GM03348 (cell line): ENCODE measurements at regions not wholly inside any gene's neighbourhood (a gene's known extent, or its start where the extent isn't known, plus 50 kb on each side); places are given as distances from the start of the nearest gene placed in this dataset.

Source experiments
- DNase-seq: peaks from one replicate; pipeline ENCODE4 v3.0.0; 2012; ENCODE audit warnings: low spot score

DNA sequence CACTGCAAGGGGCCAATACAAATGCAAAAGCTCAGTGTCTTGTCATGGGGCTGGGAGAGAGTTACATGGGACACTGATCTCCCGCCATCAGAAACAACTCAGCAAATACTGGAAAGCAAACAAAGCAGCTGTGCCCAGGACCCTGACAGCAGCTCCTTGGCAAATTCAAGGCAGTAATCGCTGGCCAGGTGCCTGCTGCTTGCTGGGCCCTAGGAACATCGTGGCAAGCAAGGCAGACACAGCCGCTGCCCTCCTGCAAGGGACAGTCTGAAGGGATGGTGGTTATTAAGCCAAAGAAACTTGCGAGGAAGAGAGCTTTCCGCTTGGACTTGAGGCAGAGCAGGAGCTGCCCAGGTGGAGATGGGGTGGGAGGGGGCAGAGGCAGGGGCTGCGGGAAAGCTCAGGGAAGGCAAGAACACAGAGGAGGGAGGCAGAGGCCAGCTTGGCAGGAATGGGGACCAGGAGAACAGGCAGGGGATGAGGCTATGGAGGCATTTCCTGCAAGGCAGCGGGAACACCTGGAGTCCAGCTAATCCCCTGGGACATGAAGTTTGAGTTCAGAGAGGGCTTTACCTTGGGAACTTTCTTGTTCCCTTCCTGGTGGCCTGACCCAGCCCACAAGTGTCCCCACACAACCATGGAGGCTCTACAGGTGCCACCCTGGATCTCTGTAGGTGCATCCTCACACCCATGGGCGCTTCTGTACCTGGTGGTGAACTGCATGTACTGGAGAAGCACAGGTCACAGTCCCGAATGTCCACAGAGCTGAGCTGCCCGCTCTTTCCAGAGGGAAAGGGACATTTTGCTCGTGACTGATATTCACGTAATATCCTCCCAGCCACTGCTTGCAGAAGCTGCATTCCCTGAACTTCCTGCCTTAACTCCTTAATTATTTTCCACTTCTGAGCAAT is 78.7 kb upstream of the ATP2B2 start:
- DNase-seq = no peak

DNA sequence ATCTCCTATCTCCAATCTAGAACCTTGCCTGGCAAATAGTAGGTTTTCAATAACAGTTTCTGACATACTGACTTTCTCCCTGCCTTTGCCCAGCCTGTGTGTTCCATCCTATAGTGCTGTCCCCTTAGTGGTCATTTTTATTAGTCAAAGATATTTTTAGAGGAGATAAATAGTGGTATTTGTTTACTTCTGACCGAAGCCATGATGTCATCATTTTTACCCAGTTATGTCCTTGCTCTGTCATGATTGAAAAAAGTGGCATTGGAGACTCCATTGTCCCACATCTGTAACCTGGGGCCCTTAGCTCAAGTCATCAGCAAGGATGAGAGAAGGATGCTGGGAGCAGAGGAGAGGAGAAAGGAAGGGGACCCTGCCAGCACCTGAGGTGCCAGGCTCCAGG is 80.6 kb upstream of the ATP2B2 start:
- DNase-seq = no peak

DNA sequence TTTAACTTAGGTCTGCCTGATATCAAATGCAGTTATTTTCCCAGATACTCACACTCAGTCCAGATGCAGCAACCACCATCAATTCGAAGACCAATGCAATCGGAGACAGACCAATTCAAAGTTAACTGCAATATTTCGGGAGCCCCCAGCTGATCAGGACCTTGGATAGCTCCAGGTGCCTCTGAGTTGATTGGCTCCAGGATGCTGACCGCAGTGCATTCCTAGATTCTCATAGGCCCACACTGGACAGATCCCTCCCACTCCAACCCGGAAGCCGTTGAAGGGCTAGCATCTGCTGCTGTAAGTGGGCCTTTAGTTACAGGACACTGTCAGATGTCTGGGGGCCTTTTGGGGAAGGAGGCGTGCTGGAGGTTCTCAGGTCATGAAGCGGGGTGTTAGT is 89.5 kb upstream of the ATP2B2 start:
- peak; percentile 69 for DNase-seq

DNA sequence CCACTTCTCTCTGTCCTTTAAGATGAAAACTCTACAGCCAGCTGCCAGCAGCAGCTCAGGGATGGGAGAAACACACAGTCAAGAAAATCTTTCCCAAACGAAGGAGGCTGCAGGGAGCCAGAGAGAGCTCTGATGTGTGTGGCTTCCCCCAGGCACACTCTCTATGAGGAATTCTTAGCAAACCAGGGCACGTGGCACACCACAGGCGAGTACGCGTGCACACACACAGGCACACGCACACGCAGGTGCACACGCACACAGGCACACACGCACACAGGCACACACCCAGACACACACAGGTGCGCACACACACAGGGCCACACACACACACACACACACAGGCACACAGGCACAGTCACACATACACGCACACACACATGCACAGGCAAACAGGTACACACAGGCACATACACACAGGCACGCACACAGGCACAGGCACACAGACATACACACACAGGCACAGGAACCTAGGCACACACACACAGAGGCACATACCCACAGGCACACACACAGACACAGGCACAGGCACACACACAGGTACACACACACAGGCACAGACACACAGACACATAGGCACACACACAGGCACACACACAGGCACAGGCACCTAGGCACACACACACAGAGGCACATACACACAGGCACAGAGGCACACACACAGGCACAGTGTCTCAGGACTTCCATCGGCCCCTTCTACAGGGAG is 91.5 kb upstream of the ATP2B2 start:
- no peak for DNase-seq

DNA sequence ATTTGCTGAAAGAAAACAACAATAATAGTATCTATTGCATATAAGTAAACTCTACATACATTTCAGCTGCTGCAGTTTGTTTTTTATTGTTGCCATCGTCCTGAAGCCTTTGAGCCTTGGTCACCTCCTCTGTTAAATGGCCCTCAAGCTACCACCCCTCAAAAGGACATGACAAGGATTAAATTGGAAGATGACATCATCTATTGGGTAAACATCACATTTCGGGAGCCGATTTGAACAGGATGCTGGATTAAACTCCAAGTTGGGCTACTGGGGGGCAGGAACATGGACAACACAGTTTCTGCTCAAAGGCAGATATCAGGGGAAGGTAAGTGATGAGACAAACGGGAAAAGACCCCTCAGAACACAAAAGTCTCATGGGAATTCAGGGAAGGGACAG is 92.3 kb upstream of the ATP2B2 start:
- DNase-seq = no peak

DNA sequence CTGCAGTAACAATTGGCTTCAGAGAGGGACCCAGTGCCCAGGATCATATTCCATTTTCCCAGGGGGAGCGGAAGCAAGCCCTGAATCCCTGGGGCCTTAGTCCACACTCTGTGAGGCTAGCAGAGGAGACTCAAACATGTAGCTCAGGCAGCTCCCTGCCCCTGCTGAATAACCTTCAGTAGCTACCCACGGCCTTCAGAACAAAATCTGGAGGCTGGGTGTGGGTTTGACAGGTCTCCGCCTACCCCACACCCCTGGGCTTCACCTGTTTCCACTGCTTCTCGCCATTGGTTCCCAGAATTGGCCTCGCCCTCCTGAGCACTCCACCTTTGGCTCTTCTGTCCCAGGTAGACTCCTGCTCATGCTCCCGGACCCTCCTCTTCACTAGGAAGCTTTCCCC is 93.6 kb upstream of the ATP2B2 start:
- no peak for DNase-seq

DNA sequence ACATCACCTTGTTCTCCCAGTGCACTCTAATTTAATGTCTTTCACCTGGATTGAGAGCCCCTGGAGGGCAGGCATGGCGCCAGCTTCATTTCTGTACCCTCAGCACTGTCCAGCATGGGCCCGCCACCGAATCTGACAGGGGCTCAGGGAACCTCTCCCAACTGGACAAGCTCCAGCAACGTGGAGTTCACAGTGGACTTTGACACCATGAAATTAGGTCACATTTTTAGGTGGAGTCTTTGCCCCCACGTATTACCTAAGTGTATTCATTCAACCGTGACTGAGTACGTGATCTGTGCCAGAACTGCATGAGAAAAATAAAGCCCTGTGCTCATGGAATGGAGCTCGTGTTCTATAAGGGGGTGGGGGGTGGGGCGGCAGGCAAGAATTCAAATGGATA is 94.1 kb upstream of the ATP2B2 start:
- no peak for DNase-seq

DNA sequence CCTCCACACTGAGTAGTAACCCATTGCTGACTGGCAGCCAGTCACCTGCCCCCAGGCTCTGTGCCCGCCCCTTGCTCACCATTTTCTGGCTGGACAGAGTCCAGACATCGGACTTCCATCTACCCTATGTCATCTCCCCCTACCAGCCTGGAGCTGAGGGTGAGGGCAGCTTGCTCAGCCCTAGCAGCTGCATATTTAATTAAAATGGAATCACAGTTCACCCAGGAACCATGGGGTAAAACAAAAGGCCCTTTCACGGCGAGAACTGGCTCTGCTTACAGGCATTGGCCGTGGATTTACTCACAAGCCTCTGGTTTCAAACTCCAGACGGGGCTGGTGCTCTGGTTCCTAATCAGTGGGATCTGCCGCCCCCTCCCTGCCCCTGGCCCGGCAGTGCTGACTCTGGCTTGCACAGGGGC is 94.9 kb upstream of the ATP2B2 start:
- no peak for DNase-seq

DNA sequence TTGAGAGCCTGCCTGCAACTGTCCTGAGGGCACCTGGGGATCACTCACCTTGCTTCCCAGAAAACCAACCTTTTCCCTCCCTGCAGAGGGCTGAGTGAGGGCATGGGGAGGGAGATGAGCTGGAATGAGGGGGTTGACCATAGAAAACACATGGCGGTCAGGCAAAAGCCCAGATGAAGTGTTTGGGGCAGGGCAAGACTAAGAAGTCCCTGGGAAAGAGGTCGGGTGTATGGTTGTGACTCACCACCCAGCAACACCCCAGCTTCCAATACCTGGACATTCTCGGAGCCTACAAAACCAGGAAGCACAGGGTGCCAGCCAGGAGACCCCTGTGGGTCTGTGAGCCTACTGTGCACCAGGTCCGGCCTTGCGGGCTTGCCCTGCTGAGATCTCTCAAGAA is 95.3 kb upstream of the ATP2B2 start:
- DNase-seq = no peak

DNA sequence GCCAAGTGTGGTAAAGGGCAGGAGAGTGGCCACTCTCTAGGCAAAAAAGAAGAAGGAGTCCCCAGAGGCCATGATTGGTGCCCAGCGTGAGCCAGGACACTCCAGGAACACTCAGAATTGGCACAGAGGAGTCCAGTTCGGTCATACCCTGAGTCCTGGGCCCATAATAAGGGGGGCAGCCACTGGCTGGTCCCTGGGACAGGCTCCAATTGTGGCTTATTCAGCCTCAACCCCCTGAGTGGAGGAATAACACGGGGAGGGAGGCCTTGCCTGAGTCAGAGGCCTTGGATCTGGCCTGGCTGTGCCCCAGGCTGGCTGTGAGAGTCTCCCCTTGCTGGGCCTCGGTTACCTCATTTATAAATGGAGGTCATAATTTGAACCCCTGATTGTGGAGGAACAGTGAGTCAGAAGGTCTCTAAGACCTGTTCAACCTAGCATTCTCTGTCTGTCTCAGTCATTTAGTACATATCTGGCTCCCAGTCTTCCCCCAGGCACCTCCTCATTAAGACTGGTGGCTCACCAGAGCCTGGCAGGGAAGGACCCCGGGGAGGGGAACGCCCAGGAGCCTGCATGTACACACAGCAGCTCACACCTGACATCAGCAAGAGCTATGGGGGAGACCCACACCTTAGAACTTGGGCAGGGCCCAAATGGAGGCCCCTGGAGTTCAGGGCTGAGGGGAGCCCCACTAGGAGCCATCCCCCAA is 95.9 kb upstream of the ATP2B2 start:
- no peak for DNase-seq

DNA sequence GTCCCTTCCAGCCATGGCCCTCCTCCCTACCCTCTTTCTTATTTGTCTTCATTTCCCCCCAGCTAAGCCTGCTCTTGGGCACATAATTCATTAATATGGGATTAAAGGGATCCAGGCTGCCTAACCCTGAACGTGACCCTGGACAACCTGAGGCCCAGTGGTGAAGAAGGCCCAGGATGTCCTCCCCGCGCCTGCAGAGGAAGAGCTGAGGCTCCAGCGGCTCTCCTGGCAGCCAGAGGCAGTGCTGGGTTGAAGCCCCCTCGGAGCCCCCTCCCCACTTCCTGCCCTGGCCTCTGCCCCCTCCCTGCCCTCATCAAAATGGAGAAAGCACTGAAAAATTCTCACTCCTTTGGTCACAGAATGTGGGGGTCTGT is 96.5 kb upstream of the ATP2B2 start:
- DNase-seq = no peak

DNA sequence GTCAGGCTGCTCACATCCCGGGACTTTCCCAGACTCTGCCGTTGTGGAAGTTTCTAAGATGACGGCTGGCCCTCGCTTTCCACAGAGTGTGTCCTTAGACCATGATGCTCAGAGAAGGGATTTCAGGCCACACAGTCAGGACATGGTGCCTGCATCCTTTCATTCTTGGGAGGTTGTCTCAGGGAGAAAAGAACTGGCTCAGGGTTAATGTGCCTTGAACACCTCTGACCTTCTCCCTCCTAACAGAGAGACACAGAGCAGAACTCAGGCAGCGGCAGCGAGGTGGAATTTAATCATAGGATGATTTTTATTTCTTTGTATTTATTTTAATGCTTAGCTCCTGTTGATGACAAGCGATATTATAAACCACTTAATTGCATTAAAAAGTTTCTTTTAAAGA is 96.9 kb upstream of the ATP2B2 start:
- DNase-seq = no peak

DNA sequence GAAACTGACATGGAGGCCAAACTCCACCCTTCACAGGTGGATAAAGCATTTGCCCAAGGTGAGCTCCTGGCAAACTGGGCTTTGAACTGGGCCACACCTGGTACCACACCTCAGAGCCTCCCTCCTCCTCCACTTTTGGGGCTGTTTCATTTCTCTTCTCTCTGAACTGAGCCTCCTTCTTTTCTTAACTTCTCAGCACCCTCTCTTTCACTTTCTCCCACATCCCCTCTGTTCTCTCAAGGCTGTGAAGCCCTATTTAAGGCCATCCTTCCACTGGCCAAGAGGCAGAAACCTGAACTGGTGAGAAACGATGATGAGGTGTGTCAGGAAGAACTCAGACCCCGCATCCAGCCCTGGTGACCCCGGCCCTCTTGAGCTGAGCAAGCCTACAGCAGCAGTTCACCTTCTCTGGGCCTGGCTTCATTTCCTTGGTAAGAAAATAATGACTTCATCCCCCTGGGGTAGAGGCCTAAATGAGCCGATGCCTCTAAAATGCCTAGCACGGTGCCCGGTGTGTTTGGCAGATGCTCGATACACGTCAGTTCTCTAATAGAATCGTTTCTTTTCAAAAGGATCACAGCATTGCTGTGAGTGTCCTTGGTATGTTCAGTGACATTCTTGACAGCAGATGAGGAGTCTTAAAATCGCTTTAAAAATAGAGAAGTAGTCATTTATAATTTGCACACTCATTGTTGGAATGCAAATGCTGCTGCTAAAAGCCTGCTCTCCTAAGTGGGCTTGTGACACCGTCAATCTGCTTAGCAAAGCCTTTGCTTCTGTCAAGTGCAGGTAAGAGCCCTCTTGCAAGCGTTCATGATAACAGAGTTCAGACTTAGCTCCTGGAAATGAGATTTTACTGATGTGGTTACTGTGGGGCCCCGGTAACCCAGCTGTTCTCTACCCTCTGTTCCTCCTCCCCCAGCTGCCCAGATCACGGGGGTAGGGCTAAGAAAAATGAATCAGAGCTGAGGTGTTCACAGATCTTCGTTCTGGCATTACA is 97.7 kb upstream of the ATP2B2 start:
- no peak for DNase-seq

DNA sequence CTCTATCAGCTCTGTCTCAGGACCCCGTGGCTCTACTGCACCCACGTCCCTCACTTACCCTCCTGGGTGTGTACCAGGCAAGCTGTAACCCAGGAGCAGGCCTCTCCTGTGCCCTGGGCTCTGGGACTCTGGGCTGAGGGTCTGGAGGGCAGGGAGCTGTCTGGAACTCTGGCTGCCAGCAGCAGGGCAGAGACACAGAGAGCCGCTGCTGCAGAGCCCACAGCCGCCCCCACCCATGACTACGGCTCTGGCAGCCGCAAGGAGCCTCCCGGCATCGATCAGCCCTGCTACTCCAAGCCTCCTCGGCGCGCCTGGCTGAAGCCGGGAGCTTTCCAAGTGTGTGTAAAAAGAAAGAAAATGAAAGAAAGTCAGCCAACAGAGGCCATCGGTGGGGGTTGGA is 103.7 kb upstream of the ATP2B2 start:
- DNase-seq = no peak

DNA sequence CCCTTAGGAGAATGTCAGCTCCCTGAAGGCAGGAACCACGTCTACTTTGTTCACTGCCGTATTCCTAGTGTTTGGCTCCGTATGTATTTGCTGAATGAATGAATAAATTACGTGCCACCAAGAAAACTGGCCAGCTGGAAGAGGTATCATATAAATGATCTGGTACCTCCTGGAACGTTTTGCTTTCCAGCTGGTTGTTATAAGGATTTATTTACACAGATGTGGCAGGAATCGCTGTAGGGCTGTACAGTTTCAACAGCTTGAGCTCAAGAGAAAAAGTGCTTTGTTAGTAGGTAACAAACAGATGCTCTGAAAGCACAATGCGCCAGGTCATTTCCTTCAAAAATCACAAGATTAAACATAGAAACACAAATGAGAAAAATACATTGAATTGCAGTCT is 108.8 kb upstream of the ATP2B2 start:
- DNase-seq = no peak

DNA sequence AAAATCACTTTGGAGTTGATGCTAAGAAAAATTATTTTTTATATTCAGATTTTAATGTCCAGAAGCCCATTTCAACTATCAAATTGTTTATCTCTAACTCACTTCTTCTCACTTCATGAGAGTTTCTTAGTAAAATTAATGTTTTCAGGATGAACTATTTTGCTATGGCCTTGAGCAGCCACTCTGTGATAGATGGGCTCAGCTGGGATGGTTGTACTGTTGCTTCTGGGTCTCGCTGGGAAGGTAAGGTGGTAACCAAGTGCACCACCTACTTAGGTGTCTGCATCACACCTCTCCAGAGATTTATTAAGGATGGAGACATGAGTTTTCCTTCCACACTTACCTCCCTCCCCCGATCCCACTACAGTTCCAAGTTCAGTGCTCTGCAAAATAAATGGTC is 110.3 kb upstream of the ATP2B2 start:
- no peak for DNase-seq

DNA sequence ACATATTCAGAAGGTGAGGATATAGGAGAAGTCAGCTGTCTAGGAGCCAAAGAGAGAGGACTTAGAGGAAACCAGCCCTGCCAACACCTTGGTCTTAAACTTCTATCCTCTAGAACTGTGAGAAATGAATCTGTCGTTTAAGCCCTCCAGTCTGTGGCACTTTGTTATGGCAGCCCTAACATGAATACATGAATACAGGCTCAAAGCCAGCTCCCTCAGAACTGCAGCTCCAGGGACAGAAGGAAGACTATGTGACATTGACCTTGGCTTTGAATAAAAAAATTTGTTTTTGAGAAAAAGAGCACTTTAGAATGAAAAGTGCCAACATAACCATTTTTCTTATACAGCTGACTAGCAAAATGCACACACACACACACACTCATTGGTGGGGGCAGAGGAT is 110.9 kb upstream of the ATP2B2 start:
- DNase-seq = no peak

DNA sequence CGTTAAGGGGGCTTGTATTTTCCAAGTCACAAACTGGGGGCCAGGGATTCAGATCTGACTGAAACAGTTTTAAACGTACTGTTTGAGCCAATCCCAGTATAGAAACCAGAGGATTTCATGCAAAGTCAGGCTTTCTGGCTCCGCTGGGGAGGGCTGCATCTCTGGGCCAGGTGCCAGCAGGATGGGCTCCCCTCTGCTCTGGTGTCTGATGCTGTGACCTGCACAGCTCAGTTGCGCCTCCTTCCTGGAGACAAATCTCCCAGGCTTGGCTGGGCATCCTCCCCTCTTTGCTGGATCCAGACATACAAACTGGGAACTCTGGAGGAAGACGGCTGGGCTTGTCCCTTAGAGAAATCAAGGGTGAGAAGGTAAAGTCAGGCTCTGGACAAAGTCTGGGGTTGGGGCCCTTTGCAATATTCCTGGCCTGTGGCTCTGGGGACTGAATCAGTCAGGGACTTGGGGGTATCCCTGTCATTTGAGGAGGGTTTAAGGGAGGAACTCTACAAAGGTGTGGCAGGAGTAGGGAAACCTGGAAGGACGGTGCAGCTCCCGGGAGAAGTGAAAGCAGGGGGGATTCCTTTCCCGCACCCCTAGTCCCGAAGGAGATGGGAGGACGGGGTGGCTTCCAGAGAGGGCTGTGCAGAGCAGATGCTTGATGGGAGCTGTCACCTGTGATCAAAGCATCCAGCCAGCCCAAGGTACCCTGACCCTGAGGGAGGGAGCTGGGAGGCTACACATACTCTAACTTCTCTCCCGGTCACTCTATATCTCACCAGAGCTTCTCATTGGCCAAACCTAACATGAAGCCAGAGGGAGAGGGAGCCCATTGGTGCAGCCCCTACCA is 114.8 kb upstream of the ATP2B2 start:
- DNase-seq = no peak

DNA sequence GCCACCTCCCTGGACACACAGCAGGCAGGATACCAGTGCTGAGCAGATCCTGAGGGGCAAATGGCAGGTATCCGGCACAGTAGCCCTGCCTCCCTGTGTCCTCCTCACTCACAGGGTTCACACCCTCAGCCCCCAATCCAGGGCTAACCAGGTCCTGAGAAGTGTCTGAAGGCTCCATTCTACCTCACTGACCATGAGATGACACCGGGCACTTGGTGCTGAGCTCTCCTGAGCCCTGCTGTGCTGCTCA is 115.4 kb upstream of the ATP2B2 start:
- no peak for DNase-seq

DNA sequence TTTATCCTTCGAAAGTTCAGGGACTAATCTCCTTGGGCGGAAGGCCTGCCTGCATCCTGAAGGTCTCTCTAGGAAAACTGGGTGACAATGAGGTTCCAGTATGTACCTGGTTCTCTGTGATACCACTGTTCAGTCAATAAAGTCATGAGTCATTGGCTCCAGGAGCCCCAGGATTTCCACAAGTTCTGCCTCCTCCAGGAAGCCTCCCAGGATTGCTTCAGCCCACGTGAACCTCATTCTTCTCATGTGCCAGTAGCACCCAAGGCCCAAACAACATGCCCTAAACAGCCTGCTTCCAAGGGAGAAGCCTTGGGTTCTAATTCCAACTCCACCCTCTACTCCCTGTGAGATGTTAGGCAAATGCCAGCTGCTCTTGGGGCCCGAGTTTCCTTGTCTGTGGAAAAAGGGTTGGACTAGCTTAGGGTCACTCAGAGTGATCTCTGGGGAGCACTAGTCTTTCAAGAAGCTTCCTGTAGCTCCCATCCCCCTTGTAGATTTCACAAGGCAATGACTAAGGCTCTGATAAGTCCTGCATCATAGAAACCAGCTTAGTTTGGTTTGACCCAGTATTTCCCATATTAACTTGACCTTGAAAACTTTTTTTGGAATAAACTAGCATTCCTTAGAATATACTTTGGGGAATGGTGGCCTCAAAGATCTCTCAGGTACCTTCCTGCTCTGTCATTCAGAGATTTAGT is 118.3 kb upstream of the ATP2B2 start:
- no peak for DNase-seq

DNA sequence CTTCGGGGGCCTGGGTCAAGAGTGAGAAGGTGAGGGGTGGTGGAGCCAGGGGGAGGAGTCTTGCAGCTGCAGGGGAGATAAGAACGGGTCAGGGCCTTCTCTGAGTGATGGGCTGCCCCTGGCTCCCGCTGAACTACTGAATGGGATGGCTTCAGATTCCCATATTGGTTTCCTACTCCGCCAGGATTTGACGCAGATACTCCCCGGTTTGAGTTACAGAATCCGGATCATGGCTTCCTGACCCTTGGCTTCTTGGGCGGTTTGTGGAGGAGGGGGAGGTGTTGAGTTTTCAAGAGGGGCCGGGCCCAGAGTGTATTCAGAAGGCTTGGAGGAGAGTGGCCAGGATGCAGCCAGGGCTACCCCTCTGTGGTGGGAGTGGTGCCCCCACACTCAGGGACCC is 119.9 kb upstream of the ATP2B2 start:
- DNase-seq = no peak
